ENCODE measurements at regions not wholly inside any gene's neighbourhood (a gene's known extent, or its start where the extent isn't known, plus 50 kb on each side); places are given as distances from the start of the nearest gene placed in this dataset.

DNA sequence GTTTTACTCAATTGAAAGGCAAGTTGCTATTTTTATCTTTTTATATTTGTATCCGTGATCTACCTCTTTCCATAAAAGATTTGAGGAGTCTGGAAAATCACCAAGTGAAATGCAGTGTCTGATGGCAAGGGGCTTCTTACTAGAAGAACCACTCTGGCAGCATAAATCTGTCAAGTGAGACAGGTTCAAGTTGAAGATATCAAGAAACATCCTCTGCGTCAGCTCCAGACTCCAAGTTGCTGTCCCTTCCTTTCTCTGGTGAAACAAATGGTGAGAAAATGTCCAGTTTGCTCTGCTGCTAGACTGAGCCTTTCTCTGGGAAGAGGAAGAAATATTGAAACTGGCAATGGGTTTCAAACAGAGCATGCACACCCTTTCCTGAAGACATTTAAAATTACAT lies 411.2 kb downstream of the PLPP3 start:
- no peak for DNase-seq
- H3K4me3 ChIP-seq = no peak overlapping the region
- intact Hi-C loops (cut with DNase I; ENCODE audit: low total_unique reads) = no loop called here
- peaks cover 0 to 4% (median 0%) of the 10 kb centered on the region in 8 donors for H3K9me3 ChIP-seq
- H3K27me3 ChIP-seq (replicated peaks in 1 of 7) = no peaks in the 10 kb centered on the region
- no peaks in the 10 kb centered on the region for H3K4me1 ChIP-seq
- TF ChIP-seq POLR2AphosphoS5 (IDR thresholded peaks at IDR 0.05) (no peak), POLR2A (IDR thresholded peaks at IDR 0.05) (no peak)
- TF ChIP-seq, protein P1, sequence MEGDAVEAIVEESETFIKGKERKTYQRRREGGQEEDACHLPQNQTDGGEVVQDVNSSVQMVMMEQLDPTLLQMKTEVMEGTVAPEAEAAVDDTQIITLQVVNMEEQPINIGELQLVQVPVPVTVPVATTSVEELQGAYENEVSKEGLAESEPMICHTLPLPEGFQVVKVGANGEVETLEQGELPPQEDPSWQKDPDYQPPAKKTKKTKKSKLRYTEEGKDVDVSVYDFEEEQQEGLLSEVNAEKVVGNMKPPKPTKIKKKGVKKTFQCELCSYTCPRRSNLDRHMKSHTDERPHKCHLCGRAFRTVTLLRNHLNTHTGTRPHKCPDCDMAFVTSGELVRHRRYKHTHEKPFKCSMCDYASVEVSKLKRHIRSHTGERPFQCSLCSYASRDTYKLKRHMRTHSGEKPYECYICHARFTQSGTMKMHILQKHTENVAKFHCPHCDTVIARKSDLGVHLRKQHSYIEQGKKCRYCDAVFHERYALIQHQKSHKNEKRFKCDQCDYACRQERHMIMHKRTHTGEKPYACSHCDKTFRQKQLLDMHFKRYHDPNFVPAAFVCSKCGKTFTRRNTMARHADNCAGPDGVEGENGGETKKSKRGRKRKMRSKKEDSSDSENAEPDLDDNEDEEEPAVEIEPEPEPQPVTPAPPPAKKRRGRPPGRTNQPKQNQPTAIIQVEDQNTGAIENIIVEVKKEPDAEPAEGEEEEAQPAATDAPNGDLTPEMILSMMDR (IDR thresholded peaks at IDR 0.05 in 8 of 11, conservative IDR thresholded peaks at IDR 0.05 in 3 of 11) = no peak
- 84 to 95% (median 91%) methylated on average over 2 of the region's 2 CpGs for WGBS, 5 donors
- no peaks in the 10 kb centered on the region for H3K36me3 ChIP-seq
- no peak overlapping the region for H3K27ac ChIP-seq

DNA sequence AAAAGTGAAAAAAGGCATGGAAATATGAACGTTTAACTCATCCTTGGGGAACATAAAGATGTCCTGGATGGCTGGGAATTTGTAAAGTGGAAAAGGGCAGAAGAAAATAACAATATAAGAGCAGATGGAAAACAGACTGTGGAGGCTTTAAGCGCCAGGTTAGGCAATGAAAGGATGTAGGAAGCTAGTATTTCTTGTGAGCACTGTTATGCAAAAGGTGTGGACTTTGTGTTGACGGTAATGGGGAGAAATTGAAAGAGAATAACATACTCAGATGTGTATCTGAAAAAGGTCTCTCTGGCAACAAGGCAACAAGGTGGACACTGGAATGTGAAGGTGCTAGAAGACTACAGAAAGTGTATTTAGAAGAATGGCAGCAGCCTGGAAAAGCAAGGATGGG lies 411.8 kb downstream of the PLPP3 start:
- H3K27ac ChIP-seq = no peak overlapping the region
- H3K4me3 ChIP-seq = no peak overlapping the region
- no peak for DNase-seq
- 75 to 84% (median 83%) methylated on average over 3 of the region's 3 CpGs for WGBS, 5 donors
- intact Hi-C loops (cut with DNase I; ENCODE audit: low total_unique reads) = no loop called here
- H3K4me1 ChIP-seq = no peaks in the 10 kb centered on the region
- no peaks in the 10 kb centered on the region for H3K9me3 ChIP-seq
- H3K27me3 ChIP-seq (replicated peaks in 1 of 7) = no peaks in the 10 kb centered on the region
- TF ChIP-seq POLR2AphosphoS5 (IDR thresholded peaks at IDR 0.05) = no peak
- TF ChIP-seq, protein P1 (IDR thresholded peaks at IDR 0.05 in 8 of 11, conservative IDR thresholded peaks at IDR 0.05 in 3 of 11) = no peak
- no peak for TF ChIP-seq POLR2A (IDR thresholded peaks at IDR 0.05)
- H3K36me3 ChIP-seq = no peaks in the 10 kb centered on the region

DNA sequence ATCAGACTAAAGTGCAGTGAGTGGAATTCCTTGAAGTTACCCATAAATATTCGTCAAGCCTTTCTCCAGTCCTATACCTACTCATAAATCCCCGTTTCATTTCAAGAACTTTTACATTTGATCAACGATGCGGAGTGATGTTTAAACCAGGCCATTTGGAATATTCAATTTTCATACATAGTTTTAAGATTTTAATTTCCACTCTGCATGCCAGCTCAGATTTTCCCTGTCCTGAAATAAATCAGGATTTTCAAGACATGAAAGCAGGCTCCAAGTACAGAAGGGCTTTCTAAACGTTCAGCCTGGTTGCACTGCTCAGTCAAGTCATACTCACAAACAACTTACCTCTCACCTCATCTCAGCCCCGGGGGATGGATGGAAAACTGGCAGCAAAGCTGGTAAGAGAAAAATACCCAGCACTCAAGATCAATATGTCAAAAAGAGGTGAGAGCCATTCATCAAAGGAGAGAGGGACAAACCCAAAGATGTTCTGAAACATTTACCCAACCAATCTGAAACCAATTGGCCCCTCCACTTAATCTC lies 418.5 kb downstream of the PLPP3 start:
- Histone ChIP-seq H3K27me3 (replicated peaks in 1 of 7) (no peaks in the 10 kb centered on the region), H3K4me1 (no peaks in the 10 kb centered on the region), H3K27ac (no peak overlapping the region), H3K36me3 (no peaks in the 10 kb centered on the region), H3K9me3 (no peaks in the 10 kb centered on the region), H3K4me3 (no peak overlapping the region)
- 68 to 86% (median 74%) methylated on average over 6 of the region's 6 CpGs for WGBS, 5 donors
- DNase-seq = no peak
- intact Hi-C loops (cut with DNase I; ENCODE audit: low total_unique reads) = no loop called here
- TF ChIP-seq POLR2AphosphoS5 (IDR thresholded peaks at IDR 0.05) = no peak
- TF ChIP-seq, protein P1 (IDR thresholded peaks at IDR 0.05 in 8 of 11, conservative IDR thresholded peaks at IDR 0.05 in 3 of 11) = no peak
- no peak for TF ChIP-seq POLR2A (IDR thresholded peaks at IDR 0.05)

DNA sequence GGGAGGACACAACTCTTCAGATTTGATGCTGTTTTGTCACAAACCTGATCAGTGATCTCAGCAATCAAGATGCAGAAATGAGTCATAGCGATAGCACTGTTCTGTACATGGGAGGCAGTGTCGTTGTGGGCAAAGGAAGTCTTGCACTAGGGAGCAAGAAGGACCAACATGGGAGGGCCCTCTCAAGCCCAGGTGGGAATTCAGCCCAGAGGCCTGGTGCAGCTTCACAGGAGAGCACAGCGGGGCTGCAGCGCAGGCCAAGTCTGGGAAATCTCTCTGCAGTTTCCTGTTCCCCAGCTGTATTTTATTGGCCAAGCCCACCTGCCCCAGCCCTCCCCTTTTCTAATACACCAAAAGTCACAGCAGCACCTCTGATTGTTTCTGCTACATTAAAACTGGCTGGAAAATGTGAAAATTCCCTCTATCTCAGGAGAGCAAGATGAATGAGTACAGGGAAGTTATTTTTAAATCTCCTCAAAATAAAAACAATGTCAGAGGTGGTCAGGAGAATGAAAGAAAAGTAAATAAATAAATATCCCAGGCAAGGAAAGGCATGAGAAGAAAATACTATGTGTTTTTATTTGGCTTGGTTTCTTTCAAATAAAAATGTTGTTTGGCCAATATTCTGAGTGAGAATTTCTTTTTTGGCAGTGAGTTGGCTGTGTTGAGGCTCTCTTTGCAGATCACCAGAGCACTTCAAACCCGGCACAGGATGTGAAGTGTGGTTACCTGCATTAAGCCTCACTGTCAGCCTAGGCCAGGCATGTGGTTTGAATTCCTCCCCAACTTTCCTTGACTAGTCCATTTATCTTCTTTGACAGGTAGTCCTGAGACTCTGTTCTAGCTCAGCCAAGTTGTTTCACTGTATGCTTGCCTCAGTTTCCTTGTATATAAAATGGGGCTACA lies 422.1 kb downstream of the PLPP3 start:
- no peak for TF ChIP-seq POLR2A (IDR thresholded peaks at IDR 0.05)
- TF ChIP-seq, protein P1 (IDR thresholded peaks at IDR 0.05 in 8 of 11, conservative IDR thresholded peaks at IDR 0.05 in 3 of 11) = no peak
- TF ChIP-seq POLR2AphosphoS5 (IDR thresholded peaks at IDR 0.05) = no peak
- H3K4me3 ChIP-seq = no peak overlapping the region
- H3K36me3 ChIP-seq = no peaks in the 10 kb centered on the region
- H3K27ac ChIP-seq = no peak overlapping the region
- H3K9me3 ChIP-seq = no peaks in the 10 kb centered on the region
- H3K27me3 ChIP-seq (replicated peaks in 1 of 7) = no peaks in the 10 kb centered on the region
- DNase-seq = no peak
- 52 to 73% (median 60%) methylated on average over 5 of the region's 5 CpGs for WGBS, 5 donors
- no peaks in the 10 kb centered on the region for H3K4me1 ChIP-seq
- intact Hi-C loops (cut with DNase I; ENCODE audit: low total_unique reads) = no loop called here
